ENCODE measurements at regions not wholly inside any gene's neighbourhood (a gene's known extent, or its start where the extent isn't known, plus 50 kb on each side); places are given as distances from the start of the nearest gene placed in this dataset.

DNA sequence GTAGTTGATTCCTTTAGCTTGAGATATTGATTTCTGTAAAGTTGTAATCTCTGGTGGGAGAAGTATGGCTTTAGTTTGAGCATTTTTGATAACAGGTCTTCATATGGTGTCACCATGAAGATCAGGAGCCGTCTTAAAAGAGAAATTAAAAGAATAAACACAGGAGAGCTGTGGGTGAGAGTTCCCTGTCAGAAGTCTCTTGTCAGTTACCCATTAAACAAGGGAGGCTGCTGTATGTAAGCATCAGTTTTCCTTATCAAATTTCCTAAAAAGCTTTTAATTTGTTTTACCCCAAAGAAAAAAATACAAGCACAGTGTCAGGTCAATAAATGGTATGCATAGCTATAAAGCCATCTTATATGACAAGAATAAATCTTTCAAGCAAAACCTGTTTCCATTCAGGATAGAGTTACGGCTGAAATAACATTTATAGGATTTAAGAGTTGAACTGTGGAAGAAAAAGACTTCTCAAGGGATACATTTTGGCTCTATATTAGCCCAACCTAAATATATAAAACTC, 767.5 kb downstream of the JRKL start:
- TF ChIP-seq, protein P1, sequence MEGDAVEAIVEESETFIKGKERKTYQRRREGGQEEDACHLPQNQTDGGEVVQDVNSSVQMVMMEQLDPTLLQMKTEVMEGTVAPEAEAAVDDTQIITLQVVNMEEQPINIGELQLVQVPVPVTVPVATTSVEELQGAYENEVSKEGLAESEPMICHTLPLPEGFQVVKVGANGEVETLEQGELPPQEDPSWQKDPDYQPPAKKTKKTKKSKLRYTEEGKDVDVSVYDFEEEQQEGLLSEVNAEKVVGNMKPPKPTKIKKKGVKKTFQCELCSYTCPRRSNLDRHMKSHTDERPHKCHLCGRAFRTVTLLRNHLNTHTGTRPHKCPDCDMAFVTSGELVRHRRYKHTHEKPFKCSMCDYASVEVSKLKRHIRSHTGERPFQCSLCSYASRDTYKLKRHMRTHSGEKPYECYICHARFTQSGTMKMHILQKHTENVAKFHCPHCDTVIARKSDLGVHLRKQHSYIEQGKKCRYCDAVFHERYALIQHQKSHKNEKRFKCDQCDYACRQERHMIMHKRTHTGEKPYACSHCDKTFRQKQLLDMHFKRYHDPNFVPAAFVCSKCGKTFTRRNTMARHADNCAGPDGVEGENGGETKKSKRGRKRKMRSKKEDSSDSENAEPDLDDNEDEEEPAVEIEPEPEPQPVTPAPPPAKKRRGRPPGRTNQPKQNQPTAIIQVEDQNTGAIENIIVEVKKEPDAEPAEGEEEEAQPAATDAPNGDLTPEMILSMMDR (IDR thresholded peaks at IDR 0.05): no peak

- TF ChIP-seq, protein P1 (IDR thresholded peaks at IDR 0.05): no peak
Observed at GRCh38 chr11:97158243-97158642, 768.4 kb downstream of the JRKL start.

DNA sequence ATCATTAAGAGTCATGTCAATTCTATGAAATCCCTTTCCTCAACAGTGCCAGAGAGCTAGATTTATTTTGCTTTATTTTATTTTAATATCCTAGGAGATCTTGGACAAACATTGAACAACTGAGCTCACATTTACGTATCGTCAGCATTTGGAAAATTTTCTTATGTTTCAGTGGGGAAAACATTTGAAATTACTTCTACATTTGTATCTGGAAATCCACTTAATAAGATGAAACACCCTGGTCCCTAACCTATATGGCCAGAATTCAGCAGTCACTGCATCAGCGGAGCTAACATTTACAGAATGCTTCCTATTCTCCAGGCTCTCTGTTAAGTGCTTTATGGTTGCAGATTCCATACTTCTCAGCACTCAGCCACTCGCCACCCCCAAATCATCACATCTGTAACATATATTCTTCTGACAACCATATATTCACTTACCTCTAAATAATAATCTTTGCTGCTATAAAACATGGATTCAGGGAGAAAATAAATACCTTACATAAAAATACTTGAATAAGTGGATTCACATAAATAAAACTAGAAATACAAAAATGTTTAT, 773.9 kb downstream of the JRKL start:
- TF ChIP-seq, protein P1 (IDR thresholded peaks at IDR 0.05): no peak

DNA sequence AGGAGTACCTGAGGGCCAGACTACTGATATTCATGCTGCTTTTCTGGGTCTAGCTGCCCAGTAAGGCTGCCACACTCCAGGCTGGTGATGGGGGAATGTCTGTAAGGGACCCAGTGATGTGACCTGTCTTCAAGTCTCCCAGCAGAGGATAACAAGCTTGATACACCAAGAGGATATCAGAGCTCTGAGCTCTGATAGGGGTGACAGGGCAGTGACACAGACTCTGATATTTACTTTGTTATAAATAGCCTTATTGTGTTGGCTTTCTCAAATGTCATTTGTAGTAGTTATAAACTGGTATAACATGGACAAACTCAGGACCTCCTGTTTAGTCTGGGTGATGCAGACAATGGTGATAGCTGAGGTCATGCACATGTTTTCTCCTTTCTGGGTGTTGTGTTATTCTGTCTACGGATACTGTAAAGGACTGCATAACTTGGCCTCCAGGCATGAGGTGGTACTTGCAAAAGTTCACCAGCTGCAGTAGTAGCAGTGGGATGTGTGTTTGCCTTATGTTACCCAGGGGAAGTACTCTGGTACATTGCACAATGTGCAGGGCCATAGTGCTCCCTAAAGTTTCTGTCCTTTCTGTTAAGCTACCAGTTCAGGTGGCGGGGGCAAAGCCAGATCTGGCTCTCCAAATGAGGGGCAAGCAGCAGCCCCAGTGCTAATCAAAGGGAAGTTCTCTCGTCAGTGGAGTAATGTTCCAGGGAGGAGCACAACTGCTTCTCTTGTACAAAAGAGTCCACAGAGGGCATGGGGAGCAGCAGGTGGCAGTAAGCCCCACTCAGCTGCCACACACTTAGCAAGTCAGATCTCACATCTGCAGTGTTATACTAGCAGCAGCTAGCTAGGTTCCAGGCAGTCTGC, 812.2 kb downstream of the JRKL start:
- TF ChIP-seq, protein P1 (IDR thresholded peaks at IDR 0.05): no peak

DNA sequence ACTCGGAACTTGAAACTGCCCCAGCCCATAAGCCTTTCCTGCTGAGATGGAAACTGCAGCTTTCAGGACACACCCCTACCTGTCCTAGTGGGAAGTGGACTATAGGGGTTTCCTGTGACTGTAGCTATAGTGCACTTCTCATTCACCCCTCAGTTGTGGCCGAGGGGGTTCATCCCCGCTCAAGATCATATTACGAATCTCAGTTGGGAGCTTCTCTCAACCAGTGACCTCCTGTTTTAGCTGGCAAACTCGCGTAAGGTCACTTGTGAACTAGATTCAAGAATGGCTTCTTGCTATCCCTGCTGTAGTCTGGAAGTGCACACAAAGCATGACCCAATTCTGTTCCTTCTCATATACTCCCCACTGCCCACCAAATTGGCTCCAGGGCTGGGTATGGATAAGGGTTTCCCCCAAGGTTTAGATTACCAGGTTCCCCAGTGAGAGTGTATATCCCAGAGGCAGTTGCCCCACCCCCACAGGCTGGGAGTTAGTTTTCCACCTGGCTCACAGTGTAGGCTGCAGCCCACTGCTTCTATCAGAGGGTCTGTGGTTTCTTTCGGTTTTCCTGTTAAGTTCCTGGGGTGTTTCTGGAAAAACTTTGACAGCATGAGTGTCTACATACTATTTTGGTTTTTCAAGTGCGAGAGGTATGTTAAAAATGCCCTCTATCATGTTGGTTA, 812.9 kb downstream of the JRKL start:
- TF ChIP-seq, protein P1 (IDR thresholded peaks at IDR 0.05): no peak

DNA sequence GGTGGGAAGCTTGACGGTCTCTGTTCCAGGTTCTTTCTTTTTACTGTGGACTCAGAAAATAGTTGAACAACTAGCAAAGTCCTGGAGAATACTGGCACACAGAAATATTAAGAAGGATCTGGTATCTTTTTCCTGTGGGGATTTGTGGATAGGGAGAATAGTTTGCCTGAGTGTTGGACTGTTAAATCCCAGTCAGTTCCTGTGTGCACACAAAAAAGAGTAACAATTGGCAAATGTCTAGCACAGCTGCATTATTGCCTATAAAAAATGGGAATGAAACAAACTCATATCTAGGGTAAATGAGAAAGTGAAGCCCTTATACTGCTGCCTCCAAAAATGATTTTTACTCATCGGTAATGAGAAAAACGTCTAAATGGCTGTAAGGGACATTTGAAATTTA, 828.2 kb downstream of the JRKL start:
- TF ChIP-seq, protein P1 (IDR thresholded peaks at IDR 0.05): no peak

GRCh38 chr11:97223647-97224046, 833.8 kb downstream of the JRKL start:
- TF ChIP-seq, protein P1 (IDR thresholded peaks at IDR 0.05): no peak
